ENCODE measurements at regions not wholly inside any gene's neighbourhood (a gene's known extent, or its start where the extent isn't known, plus 50 kb on each side); places are given as distances from the start of the nearest gene placed in this dataset.

DNA sequence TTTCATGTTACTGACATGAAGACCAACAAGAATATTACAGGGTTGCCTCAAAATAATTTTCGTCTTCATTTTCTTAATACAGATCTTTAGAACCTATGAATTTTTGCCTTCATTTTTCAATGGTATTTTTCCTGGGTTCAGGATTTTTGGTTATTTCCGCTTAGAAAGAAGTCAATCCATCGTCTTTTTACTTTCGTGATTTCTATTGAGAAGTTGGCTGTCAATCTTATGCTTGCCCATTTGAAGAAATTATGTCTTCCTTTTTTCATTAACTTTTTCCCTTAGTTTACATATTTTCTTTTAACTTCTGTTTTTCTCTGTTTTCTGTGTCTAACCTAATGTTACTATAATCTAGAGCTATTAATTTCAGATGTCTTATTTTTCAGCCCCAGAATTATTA is 868.9 kb upstream of the SLC10A2 start:
- Mint-ChIP-seq H3K27ac (no peak overlapping the region), H3K36me3 (ENCODE audit: low read depth) (no peaks in the 10 kb centered on the region), H3K9me3 (peaks cover 17% of the 10 kb centered on the region), H3K4me1 (no peaks in the 10 kb centered on the region), H3K4me3 (no peak overlapping the region), H3K27me3 (ENCODE audit: insufficient read depth) (no peaks in the 10 kb centered on the region)
- Histone ChIP-seq H3K4me3 (ENCODE audit: low read length) (no peak overlapping the region), H3K9me3 (ENCODE audit: control insufficient read depth, low read length) (peaks cover 21% of the 10 kb centered on the region), H3K36me3 (ENCODE audit: control insufficient read depth, insufficient read depth, low read length) (no peaks in the 10 kb centered on the region), H3K27ac (ENCODE audit: low read depth, low read length) (no peak overlapping the region), H3K4me1 (ENCODE audit: control insufficient read depth, insufficient read depth, low read length) (no peaks in the 10 kb centered on the region), H3K9ac (ENCODE audit: extremely low read depth, low read length, poor library complexity, severe bottlenecking) (no peak overlapping the region), H3K27me3 (ENCODE audit: control insufficient read depth, insufficient read depth, low read length, poor library complexity, severe bottlenecking) (no peaks in the 10 kb centered on the region)
- 93 to 96% methylated on average over 4 of the region's 4 CpGs for WGBS, 2 experiments (ENCODE audit: insufficient coverage in 1 of 2, insufficient read length in 1 of 2)
- TF ChIP-seq, protein P1, sequence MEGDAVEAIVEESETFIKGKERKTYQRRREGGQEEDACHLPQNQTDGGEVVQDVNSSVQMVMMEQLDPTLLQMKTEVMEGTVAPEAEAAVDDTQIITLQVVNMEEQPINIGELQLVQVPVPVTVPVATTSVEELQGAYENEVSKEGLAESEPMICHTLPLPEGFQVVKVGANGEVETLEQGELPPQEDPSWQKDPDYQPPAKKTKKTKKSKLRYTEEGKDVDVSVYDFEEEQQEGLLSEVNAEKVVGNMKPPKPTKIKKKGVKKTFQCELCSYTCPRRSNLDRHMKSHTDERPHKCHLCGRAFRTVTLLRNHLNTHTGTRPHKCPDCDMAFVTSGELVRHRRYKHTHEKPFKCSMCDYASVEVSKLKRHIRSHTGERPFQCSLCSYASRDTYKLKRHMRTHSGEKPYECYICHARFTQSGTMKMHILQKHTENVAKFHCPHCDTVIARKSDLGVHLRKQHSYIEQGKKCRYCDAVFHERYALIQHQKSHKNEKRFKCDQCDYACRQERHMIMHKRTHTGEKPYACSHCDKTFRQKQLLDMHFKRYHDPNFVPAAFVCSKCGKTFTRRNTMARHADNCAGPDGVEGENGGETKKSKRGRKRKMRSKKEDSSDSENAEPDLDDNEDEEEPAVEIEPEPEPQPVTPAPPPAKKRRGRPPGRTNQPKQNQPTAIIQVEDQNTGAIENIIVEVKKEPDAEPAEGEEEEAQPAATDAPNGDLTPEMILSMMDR (conservative IDR thresholded peaks at IDR 0.05): no peak
- no peak for DNase-seq

- 92 to 93% methylated on average over 4 to 11 of the region's 12 CpGs for WGBS, 2 experiments (ENCODE audit: insufficient coverage in 1 of 2, insufficient read length in 1 of 2)
- TF ChIP-seq, protein P1 (conservative IDR thresholded peaks at IDR 0.05): no peak
- peaks cover 16% of the 10 kb centered on the region for H3K9me3 ChIP-seq (ENCODE audit: control insufficient read depth, low read length)
- no peak overlapping the region for H3K27ac Mint-ChIP-seq
- H3K36me3 Mint-ChIP-seq (ENCODE audit: low read depth): no peaks in the 10 kb centered on the region
- H3K36me3 ChIP-seq (ENCODE audit: control insufficient read depth, insufficient read depth, low read length): no peaks in the 10 kb centered on the region
- no peaks in the 10 kb centered on the region for H3K4me1 ChIP-seq (ENCODE audit: control insufficient read depth, insufficient read depth, low read length)
- no peak overlapping the region for H3K9ac ChIP-seq (ENCODE audit: extremely low read depth, low read length, poor library complexity, severe bottlenecking)
- no peaks in the 10 kb centered on the region for H3K27me3 Mint-ChIP-seq (ENCODE audit: insufficient read depth)
- H3K4me3 ChIP-seq (ENCODE audit: low read length): no peak overlapping the region
- H3K27me3 ChIP-seq (ENCODE audit: control insufficient read depth, insufficient read depth, low read length, poor library complexity, severe bottlenecking): no peaks in the 10 kb centered on the region
- no peak overlapping the region for H3K27ac ChIP-seq (ENCODE audit: low read depth, low read length)
- H3K4me3 Mint-ChIP-seq: no peak overlapping the region
- H3K4me1 Mint-ChIP-seq: no peaks in the 10 kb centered on the region
- no peak for DNase-seq
- H3K9me3 Mint-ChIP-seq: peaks cover 9% of the 10 kb centered on the region
Observed at GRCh38 chr13:103931885-103932284, 865.7 kb upstream of the SLC10A2 start.

DNA sequence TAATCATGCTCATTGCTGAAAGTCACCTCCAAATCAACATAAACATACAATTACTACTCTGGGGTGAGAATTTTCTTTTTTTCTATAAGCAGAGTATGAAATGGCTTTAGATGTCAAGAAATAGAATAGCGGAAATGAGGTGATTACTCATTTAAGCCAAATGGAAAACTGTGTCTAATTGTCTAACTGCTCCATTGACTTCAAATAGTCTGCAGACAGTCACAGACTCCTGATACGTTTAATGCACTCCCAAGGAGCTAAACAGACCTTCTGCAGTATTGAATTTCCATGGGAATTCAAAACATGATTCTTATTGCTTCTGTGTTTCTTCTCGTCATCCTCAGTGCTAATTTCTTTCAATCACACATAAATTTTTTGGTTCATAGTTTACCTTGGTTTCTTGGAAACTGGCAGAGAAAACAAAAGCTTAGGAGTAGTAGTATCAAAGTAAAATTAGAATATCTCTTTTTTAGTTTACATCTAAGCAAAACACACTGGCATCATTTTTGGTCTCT is 865.2 kb upstream of the SLC10A2 start:
- no peaks in the 10 kb centered on the region for H3K36me3 Mint-ChIP-seq (ENCODE audit: low read depth)
- H3K27ac Mint-ChIP-seq: no peak overlapping the region
- H3K4me3 Mint-ChIP-seq: no peak overlapping the region
- TF ChIP-seq, protein P1 (conservative IDR thresholded peaks at IDR 0.05): no peak
- H3K4me1 ChIP-seq (ENCODE audit: control insufficient read depth, insufficient read depth, low read length): no peaks in the 10 kb centered on the region
- 83% methylated on average over 2 to 3 of the region's 3 CpGs for WGBS, 2 experiments (ENCODE audit: insufficient coverage in 1 of 2, insufficient read length in 1 of 2)
- no peak for DNase-seq
- H3K9ac ChIP-seq (ENCODE audit: extremely low read depth, low read length, poor library complexity, severe bottlenecking): no peak overlapping the region
- no peaks in the 10 kb centered on the region for H3K27me3 ChIP-seq (ENCODE audit: control insufficient read depth, insufficient read depth, low read length, poor library complexity, severe bottlenecking)
- H3K27ac ChIP-seq (ENCODE audit: low read depth, low read length): peak overlapping the region; percentile 21
- H3K9me3 Mint-ChIP-seq: peaks cover 9% of the 10 kb centered on the region
- no peaks in the 10 kb centered on the region for H3K4me1 Mint-ChIP-seq
- no peaks in the 10 kb centered on the region for H3K27me3 Mint-ChIP-seq (ENCODE audit: insufficient read depth)
- H3K9me3 ChIP-seq (ENCODE audit: control insufficient read depth, low read length): peaks cover 13% of the 10 kb centered on the region
- no peaks in the 10 kb centered on the region for H3K36me3 ChIP-seq (ENCODE audit: control insufficient read depth, insufficient read depth, low read length)
- H3K4me3 ChIP-seq (ENCODE audit: low read length): no peak overlapping the region

Data from endodermal cell (in vitro differentiated cells).